ENCODE measurements at regions not wholly inside any gene's neighbourhood (a gene's known extent, or its start where the extent isn't known, plus 50 kb on each side); places are given as distances from the start of the nearest gene placed in this dataset.

GRCh38 chr19:32022044-32022640 lies 323.3 kb upstream of the ZNF507 start:
- TF ChIP-seq RCOR1 (IDR thresholded peaks at IDR 0.05; ENCODE audit: insufficient replicate concordance, low read length) (no peak), POLR2A (IDR thresholded peaks at IDR 0.05; ENCODE audit: low read depth, low read length) (no peak), SMC3 (IDR thresholded peaks at IDR 0.05; ENCODE audit: low read depth, low read length) (no peak), MXI1 (IDR thresholded peaks at IDR 0.05; ENCODE audit: borderline replicate concordance, low read depth, low read length) (no peak), MAZ (IDR thresholded peaks at IDR 0.05; ENCODE audit: borderline replicate concordance, low read depth, low read length) (no peak), ELK1 (IDR thresholded peaks at IDR 0.05; ENCODE audit: borderline replicate concordance, low read depth, low read length) (no peak), RAD21 (IDR thresholded peaks at IDR 0.05; ENCODE audit: low read length) (no peak), MAFK (IDR thresholded peaks at IDR 0.05; ENCODE audit: low read depth, low read length) (no peak), CEBPB (IDR thresholded peaks at IDR 0.05; ENCODE audit: low read depth, low read length) (no peak)
- TF ChIP-seq, protein P1, sequence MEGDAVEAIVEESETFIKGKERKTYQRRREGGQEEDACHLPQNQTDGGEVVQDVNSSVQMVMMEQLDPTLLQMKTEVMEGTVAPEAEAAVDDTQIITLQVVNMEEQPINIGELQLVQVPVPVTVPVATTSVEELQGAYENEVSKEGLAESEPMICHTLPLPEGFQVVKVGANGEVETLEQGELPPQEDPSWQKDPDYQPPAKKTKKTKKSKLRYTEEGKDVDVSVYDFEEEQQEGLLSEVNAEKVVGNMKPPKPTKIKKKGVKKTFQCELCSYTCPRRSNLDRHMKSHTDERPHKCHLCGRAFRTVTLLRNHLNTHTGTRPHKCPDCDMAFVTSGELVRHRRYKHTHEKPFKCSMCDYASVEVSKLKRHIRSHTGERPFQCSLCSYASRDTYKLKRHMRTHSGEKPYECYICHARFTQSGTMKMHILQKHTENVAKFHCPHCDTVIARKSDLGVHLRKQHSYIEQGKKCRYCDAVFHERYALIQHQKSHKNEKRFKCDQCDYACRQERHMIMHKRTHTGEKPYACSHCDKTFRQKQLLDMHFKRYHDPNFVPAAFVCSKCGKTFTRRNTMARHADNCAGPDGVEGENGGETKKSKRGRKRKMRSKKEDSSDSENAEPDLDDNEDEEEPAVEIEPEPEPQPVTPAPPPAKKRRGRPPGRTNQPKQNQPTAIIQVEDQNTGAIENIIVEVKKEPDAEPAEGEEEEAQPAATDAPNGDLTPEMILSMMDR (conservative IDR thresholded peaks at IDR 0.05; ENCODE audit: low read depth, low read length) = no peak
- TF ChIP-seq, protein P2, sequence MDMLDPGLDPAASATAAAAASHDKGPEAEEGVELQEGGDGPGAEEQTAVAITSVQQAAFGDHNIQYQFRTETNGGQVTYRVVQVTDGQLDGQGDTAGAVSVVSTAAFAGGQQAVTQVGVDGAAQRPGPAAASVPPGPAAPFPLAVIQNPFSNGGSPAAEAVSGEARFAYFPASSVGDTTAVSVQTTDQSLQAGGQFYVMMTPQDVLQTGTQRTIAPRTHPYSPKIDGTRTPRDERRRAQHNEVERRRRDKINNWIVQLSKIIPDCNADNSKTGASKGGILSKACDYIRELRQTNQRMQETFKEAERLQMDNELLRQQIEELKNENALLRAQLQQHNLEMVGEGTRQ (IDR thresholded peaks at IDR 0.05; ENCODE audit: low read depth, low read length) = no peak

Data from IMR-90 (cell line).